ENCODE measurements at regions not wholly inside any gene's neighbourhood (a gene's known extent, or its start where the extent isn't known, plus 50 kb on each side); places are given as distances from the start of the nearest gene placed in this dataset.

GRCh38 chr12:24409868-24410267 lies 460.4 kb upstream of the SOX5 start:
- in situ Hi-C loops (cut with MboI; ENCODE audit: low sequenced_read_pairs) = no loop called here

More at GRCh38 chr12:24409868-24410267, 460.4 kb upstream of the SOX5 start:
- POLR2A ChIA-PET (ENCODE audit: unreplicated experiment) = no interaction called here
- H2AK5ac ChIP-seq (ENCODE audit: low read depth, low read length) = no peak overlapping the region
- H2AK9ac ChIP-seq (replicated peaks; ENCODE audit: low read depth, low read length, poor library complexity) = no peak overlapping the region
- no peak overlapping the region for H2AFZ ChIP-seq (replicated peaks; ENCODE audit: low read length, poor library complexity)
- no peak overlapping the region for H2BK120ac ChIP-seq (ENCODE audit: low read depth, low read length)
- H3K4me1 ChIP-seq (ENCODE audit: control insufficient read depth, insufficient read depth, low read length) = peaks cover 4% of the 10 kb centered on the region; the same call in 1 of the 2 replicates
- 0 out of 2 replicates have a peak, but pooled peaks cover 1% of the 10 kb centered on the region for H3K36me3 ChIP-seq (ENCODE audit: control insufficient read depth, insufficient read depth, low read length)
- dilution Hi-C loops (cut with HindIII; ENCODE audit: low sequenced_read_pairs, unreplicated experiment) (no loop called here), intact Hi-C loops (cut with micrococcal nuclease) (no loop called here)
- ATAC-seq (ENCODE audit: low read depth) = no peak
- H3K79me1 ChIP-seq (ENCODE audit: low read depth in 1 of 2, low read length in 2 of 2) = peaks cover 4 to 9% of the 10 kb centered on the region in 2 experiments; a peak in 1 of 4 replicates
- no peak for DNase-seq
- no peak overlapping the region for H3K4me2 ChIP-seq (ENCODE audit: low read depth, low read length)
- TF ChIP-seq RCOR1 (IDR thresholded peaks at IDR 0.05; ENCODE audit: insufficient replicate concordance, low read length) (no peak), POLR2A (IDR thresholded peaks at IDR 0.05; ENCODE audit: low read depth, low read length) (no peak), CEBPB (IDR thresholded peaks at IDR 0.05; ENCODE audit: low read depth, low read length) (no peak), MAZ (IDR thresholded peaks at IDR 0.05; ENCODE audit: borderline replicate concordance, low read depth, low read length) (no peak), ELK1 (IDR thresholded peaks at IDR 0.05; ENCODE audit: borderline replicate concordance, low read depth, low read length) (no peak), BHLHE40 (IDR thresholded peaks at IDR 0.05; ENCODE audit: low read depth, low read length) (no peak), FOS (IDR thresholded peaks at IDR 0.05; ENCODE audit: low read depth, low read length) (no peak), SMC3 (IDR thresholded peaks at IDR 0.05; ENCODE audit: low read depth, low read length) (no peak), MXI1 (IDR thresholded peaks at IDR 0.05; ENCODE audit: borderline replicate concordance, low read depth, low read length) (no peak), USF2 (IDR thresholded peaks at IDR 0.05; ENCODE audit: low read depth, low read length) (no peak)
- no peak overlapping the region for H4K5ac ChIP-seq (ENCODE audit: low read depth, low read length)
- no peak overlapping the region for H3K56ac ChIP-seq (ENCODE audit: extremely low read depth, insufficient read depth, low read length)
- H3K23ac ChIP-seq (ENCODE audit: low read depth, low read length) = no peak overlapping the region
- CTCF ChIA-PET = no interaction called here
- no peak overlapping the region for H2BK5ac ChIP-seq (ENCODE audit: low read depth, low read length, poor library complexity, severe bottlenecking)
- H3K9ac ChIP-seq (ENCODE audit: low read depth, low read length) = no peak overlapping the region
- WGBS, 2 experiments (ENCODE audit: extremely low coverage in 2 of 2, insufficient read length in 1 of 2) = 100% methylated on average over 2 of the region's 5 CpGs; no CpG with 5 or more reads in 1 of the 2 experiments
- no peak overlapping the region for H2BK15ac ChIP-seq (ENCODE audit: low read depth, low read length)
- H3K9me3 ChIP-seq (ENCODE audit: control insufficient read depth, insufficient read depth, low read length) = no peaks in the 10 kb centered on the region
- H4K20me1 ChIP-seq (ENCODE audit: insufficient read depth, low read length) = no peaks in the 10 kb centered on the region
- no peak overlapping the region for H3K18ac ChIP-seq (ENCODE audit: low read depth, low read length)
- H3K14ac ChIP-seq (replicated peaks; ENCODE audit: low read depth, low read length) = no peak overlapping the region
- no peak overlapping the region for H2BK20ac ChIP-seq (ENCODE audit: low read depth, low read length)
- no TSS peak for BruUV-seq (replicated peaks)
- no peak overlapping the region for H4K8ac ChIP-seq (ENCODE audit: low read depth in 2 of 2, low read length in 2 of 2)
- H3K27me3 ChIP-seq (ENCODE audit: control insufficient read depth, insufficient read depth, low read length) = no peaks in the 10 kb centered on the region
- no peak overlapping the region for H3K4ac ChIP-seq (ENCODE audit: low read depth, low read length)
- no peak overlapping the region for H4K91ac ChIP-seq (ENCODE audit: insufficient read depth, low read depth, low read length)
- H3K4me3 ChIP-seq (ENCODE audit: insufficient read depth, low read depth, low read length) = no peak overlapping the region
- peaks cover 3% of the 10 kb centered on the region; the same call in 1 of the 2 replicates for H3K9me1 ChIP-seq (ENCODE audit: insufficient read depth, low read length)
- H3K27ac ChIP-seq (ENCODE audit: insufficient read depth, low read length) = no peak overlapping the region

Data from IMR-90 (cell line).